ENCODE measurements at regions not wholly inside any gene's neighbourhood (a gene's known extent, or its start where the extent isn't known, plus 50 kb on each side); places are given as distances from the start of the nearest gene placed in this dataset.

GRCh38 chrX:120819126-120819525, 56.5 kb downstream of the CT47B1 start:
- DNase-seq: no peak

- DNase-seq: no peak
Observed at GRCh38 chrX:120813982-120814381, 61.7 kb downstream of the CT47B1 start.

GRCh38 chrX:120801426-120801825, 74.2 kb downstream of the CT47B1 start:
- DNase-seq: no peak

GRCh38 chrX:120797188-120797851, 78.3 kb downstream of the CT47B1 start:
- no peak for DNase-seq

GRCh38 chrX:120795301-120795700, 80.4 kb downstream of the CT47B1 start:
- DNase-seq: no peak

- DNase-seq: no peak
Observed at GRCh38 chrX:120794525-120794975, 81.1 kb downstream of the CT47B1 start.

- DNase-seq: no peak
Observed at GRCh38 chrX:120793098-120793497, 82.6 kb downstream of the CT47B1 start.

GRCh38 chrX:120791013-120791643, 84.5 kb downstream of the CT47B1 start:
- peak; percentile 30 for DNase-seq

- DNase-seq: no peak
Observed at GRCh38 chrX:120790552-120790951, 85.1 kb downstream of the CT47B1 start.

GRCh38 chrX:120790118-120790517, 85.5 kb downstream of the CT47B1 start:
- peak; percentile 52 for DNase-seq

GRCh38 chrX:120781403-120781802, 94.3 kb downstream of the CT47B1 start:
- no peak for DNase-seq

GRCh38 chrX:120775959-120776358, 99.7 kb downstream of the CT47B1 start:
- no peak for DNase-seq

- no peak for DNase-seq
Observed at GRCh38 chrX:120774606-120775005, 101.1 kb downstream of the CT47B1 start.

GRCh38 chrX:120773801-120774200, 101.9 kb downstream of the CT47B1 start:
- no peak for DNase-seq

- DNase-seq: no peak
Observed at GRCh38 chrX:120769576-120770341, 105.9 kb downstream of the CT47B1 start.

- DNase-seq: no peak
Observed at GRCh38 chrX:120768681-120769080, 107.0 kb downstream of the CT47B1 start.

- no peak for DNase-seq
Observed at GRCh38 chrX:120768254-120768653, 107.4 kb downstream of the CT47B1 start.

GRCh38 chrX:120763269-120763668, 112.4 kb downstream of the CT47B1 start:
- no peak for DNase-seq

- peak; percentile 44 for DNase-seq
Observed at GRCh38 chrX:120761810-120762209, 113.9 kb downstream of the CT47B1 start.

- DNase-seq: no peak
Observed at GRCh38 chrX:120759685-120760084, 116.0 kb downstream of the CT47B1 start.

GRCh38 chrX:120755066-120755846, 120.4 kb downstream of the CT47B1 start:
- no peak for DNase-seq

- DNase-seq: no peak
Observed at GRCh38 chrX:120753413-120754251, 122.0 kb downstream of the CT47B1 start.

All from femur (tissue), 1 donor.